ENCODE measurements at regions not wholly inside any gene's neighbourhood (a gene's known extent, or its start where the extent isn't known, plus 50 kb on each side); places are given as distances from the start of the nearest gene placed in this dataset.
"Not testable (repeated sequence)": the region's sequence is repeated elsewhere in the genome, so short reads cannot be mapped to it uniquely, and the experiment has no call there.

- no peak for FAIRE-seq
- DNase-seq (ENCODE audit: insufficient read length, low spot score), result no peak
- no peak for TF ChIP-seq POLR2A (IDR thresholded peaks at IDR 0.05; ENCODE audit: low read depth, low read length)
Measured at GRCh38 chr5:168132241-168132641, 159.2 kb upstream of the WWC1 start.

GRCh38 chr5:168135897-168136296 is 155.5 kb upstream of the WWC1 start:
- no peak for FAIRE-seq
- TF ChIP-seq POLR2A (IDR thresholded peaks at IDR 0.05; ENCODE audit: low read depth, low read length), result no peak
- DNase-seq (ENCODE audit: insufficient read length, low spot score), result no peak

DNA sequence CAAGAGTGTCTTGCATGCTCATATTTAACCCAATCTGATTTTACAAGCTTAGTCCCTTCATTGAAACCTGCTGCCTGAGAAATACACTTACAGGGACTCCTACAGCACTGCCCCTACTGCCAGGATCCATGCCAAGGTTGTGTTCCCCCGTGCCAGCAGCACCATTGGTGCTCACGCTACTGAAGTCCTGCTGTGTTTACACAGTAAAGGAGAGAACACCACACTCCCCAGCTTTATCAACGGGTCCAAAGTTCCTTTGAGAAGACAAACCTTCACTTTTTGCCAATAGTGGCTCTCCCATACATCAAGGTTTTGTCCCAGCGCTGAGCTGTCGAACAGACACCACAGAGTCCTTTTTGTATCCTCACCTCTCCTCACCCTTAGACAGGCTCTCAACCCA is 155.1 kb upstream of the WWC1 start:
- FAIRE-seq, result no peak
- DNase-seq (ENCODE audit: insufficient read length, low spot score), result no peak
- no peak for TF ChIP-seq POLR2A (IDR thresholded peaks at IDR 0.05; ENCODE audit: low read depth, low read length)

DNA sequence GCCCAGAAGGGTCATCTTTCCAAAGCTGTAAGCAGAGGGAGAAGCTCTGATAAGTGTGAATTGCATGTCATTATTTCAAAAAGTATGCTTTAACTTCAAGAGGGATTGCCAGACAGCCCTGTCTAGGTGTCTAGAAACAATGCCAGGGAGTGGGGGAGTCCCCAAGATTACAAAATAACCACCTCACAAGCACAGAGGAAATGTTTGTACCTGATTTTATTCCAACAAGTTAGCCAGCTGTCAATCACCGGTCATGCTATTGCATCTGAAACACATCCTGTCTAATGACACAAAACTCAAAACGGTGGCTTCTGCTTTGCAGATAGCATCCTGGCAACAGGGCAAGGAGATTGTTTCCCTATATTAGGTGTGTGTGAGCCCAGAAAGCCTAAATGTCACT is 154.2 kb upstream of the WWC1 start:
- FAIRE-seq, result no peak
- no peak for DNase-seq (ENCODE audit: insufficient read length, low spot score)
- no peak for TF ChIP-seq POLR2A (IDR thresholded peaks at IDR 0.05; ENCODE audit: low read depth, low read length)

DNA sequence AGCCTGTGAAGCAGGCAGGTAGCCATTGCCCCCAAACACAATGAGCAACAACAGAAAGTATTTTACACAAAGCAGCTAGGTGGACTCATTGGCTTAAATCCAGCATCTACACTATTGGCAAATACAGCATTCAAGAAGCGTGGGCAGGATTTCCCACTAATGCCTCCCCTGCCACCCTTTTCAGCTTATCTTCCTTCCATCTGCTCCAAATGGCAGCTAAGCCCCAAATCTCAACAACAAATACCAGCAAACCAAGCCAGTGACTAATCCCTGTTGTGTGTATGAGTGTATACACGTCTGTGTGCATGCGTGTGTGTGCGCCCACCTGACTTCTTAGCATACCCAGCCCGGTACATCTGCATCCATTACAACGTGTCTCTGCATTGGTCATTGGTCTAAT is 151.2 kb upstream of the WWC1 start:
- FAIRE-seq (no peak), DNase-seq (ENCODE audit: insufficient read length, low spot score) (no peak)
- TF ChIP-seq POLR2A (IDR thresholded peaks at IDR 0.05; ENCODE audit: low read depth, low read length), result no peak

- no peak for FAIRE-seq
- DNase-seq (ENCODE audit: insufficient read length, low spot score), result no peak
- TF ChIP-seq POLR2A (IDR thresholded peaks at IDR 0.05; ENCODE audit: low read depth, low read length), result no peak
Measured at GRCh38 chr5:168142402-168142801, 149.0 kb upstream of the WWC1 start.

GRCh38 chr5:168143521-168143920 is 147.9 kb upstream of the WWC1 start:
- not testable (repeated sequence) for FAIRE-seq

DNA sequence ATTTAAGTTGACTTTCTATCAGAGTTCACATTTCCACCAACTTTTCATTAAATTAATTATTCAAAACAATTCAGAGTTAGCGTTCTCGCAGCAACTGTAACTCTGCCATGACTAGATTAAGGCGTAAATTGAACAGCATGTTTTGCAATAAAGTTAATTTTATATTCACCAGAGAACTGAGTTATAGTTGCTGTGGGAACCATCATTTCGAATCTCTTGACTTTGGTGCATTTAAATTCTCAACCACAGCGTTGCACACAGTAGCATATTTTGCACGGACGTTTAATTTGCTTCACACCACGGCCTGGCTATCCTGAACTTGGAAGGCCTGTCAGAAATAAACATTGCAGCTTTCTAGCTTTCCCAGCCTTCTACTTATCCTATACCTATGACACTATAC is 144.3 kb upstream of the WWC1 start:
- FAIRE-seq, result no peak
- TF ChIP-seq POLR2A (IDR thresholded peaks at IDR 0.05; ENCODE audit: low read depth, low read length), result no peak
- DNase-seq (ENCODE audit: insufficient read length, low spot score), result no peak

More at GRCh38 chr5:168143521-168143920, 147.9 kb upstream of the WWC1 start:
- not testable (repeated sequence) for DNase-seq (ENCODE audit: insufficient read length, low spot score)

- FAIRE-seq (no peak), DNase-seq (ENCODE audit: insufficient read length, low spot score) (no peak)
- TF ChIP-seq POLR2A (IDR thresholded peaks at IDR 0.05; ENCODE audit: low read depth, low read length), result no peak
Measured at GRCh38 chr5:168147568-168148360, 143.7 kb upstream of the WWC1 start.

DNA sequence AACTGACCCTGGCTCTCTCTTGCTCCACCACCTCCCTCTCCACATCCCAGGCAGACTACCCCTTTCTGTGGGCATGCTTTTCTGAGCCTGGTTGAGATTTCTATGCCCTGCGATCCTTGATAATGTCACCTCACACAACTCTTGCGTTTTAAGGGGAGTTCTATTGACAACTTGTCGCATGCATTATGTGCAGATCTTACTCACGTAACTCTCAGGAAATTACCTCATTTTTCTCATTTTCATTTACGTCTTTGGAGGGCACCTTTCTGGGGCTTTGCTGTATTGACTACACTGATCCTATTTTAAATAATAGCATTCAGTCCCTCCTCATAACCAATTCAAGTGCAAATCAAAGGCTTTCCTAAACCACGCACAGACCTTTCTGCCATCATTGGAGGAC is 140.4 kb upstream of the WWC1 start:
- DNase-seq (ENCODE audit: insufficient read length, low spot score) (no peak), FAIRE-seq (no peak)
- no peak for TF ChIP-seq POLR2A (IDR thresholded peaks at IDR 0.05; ENCODE audit: low read depth, low read length)

- no peak for FAIRE-seq
Measured at GRCh38 chr5:168152660-168153059, 138.8 kb upstream of the WWC1 start.

GRCh38 chr5:168153263-168153875 is 138.1 kb upstream of the WWC1 start:
- DNase-seq (ENCODE audit: insufficient read length, low spot score) (no peak), FAIRE-seq (no peak)
- TF ChIP-seq POLR2A (IDR thresholded peaks at IDR 0.05; ENCODE audit: low read depth, low read length), result no peak

More at GRCh38 chr5:168152660-168153059, 138.8 kb upstream of the WWC1 start:
- no peak for DNase-seq (ENCODE audit: insufficient read length, low spot score)
- no peak for TF ChIP-seq POLR2A (IDR thresholded peaks at IDR 0.05; ENCODE audit: low read depth, low read length)

- FAIRE-seq (no peak), DNase-seq (ENCODE audit: insufficient read length, low spot score) (no peak)
Measured at GRCh38 chr5:168153876-168154270, 137.6 kb upstream of the WWC1 start.

DNA sequence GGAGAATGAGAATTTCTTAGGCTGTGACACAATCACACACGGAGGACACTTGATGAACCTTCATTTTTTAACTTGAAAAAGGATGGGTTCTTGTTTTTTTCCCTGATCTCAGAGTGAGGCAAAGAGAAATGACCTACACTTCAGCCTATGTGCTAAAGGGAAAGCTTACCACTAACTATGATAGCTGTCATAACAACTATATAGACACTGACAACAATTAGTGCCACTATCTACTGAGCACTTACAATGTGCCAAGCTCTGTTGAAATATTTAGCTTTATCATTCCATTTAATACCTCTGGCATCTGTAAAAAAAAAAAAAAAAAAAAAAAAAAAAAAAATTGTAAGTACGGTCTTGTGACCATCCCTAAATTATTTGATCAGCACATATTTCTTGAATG is 135.9 kb upstream of the WWC1 start:
- DNase-seq (ENCODE audit: insufficient read length, low spot score) (no peak), FAIRE-seq (no peak)
- TF ChIP-seq POLR2A (IDR thresholded peaks at IDR 0.05; ENCODE audit: low read depth, low read length), result no peak

More at GRCh38 chr5:168153876-168154270, 137.6 kb upstream of the WWC1 start:
- no peak for TF ChIP-seq POLR2A (IDR thresholded peaks at IDR 0.05; ENCODE audit: low read depth, low read length)

- TF ChIP-seq POLR2A (IDR thresholded peaks at IDR 0.05; ENCODE audit: low read depth, low read length), result no peak
- FAIRE-seq, result no peak
- DNase-seq (ENCODE audit: insufficient read length, low spot score), result no peak
Measured at GRCh38 chr5:168156170-168156569, 135.3 kb upstream of the WWC1 start.

Measured in H54 (cell line).